Neural progenitor cell (in vitro differentiated cells): ENCODE measurements at regions not wholly inside any gene's neighbourhood (a gene's known extent, or its start where the extent isn't known, plus 50 kb on each side); places are given as distances from the start of the nearest gene placed in this dataset.

Source experiments
- EZH2 ChIP-seq: fragments of 200-600 bp; sonication (generic); IDR thresholded peaks from 2 replicates; pipeline ENCODE4 v1.6.1; 2017; ENCODE audit warnings: antibody characterized with exemption, mild to moderate bottlenecking, moderate library complexity
- TF ChIP-seq, protein P1 (sequence below): fragments of 200-600 bp; sonication (generic); IDR thresholded peaks from 2 replicates; pipeline ENCODE4 v1.5.1; 2017; ENCODE audit warnings: antibody characterized with exemption, mild to moderate bottlenecking

DNA sequence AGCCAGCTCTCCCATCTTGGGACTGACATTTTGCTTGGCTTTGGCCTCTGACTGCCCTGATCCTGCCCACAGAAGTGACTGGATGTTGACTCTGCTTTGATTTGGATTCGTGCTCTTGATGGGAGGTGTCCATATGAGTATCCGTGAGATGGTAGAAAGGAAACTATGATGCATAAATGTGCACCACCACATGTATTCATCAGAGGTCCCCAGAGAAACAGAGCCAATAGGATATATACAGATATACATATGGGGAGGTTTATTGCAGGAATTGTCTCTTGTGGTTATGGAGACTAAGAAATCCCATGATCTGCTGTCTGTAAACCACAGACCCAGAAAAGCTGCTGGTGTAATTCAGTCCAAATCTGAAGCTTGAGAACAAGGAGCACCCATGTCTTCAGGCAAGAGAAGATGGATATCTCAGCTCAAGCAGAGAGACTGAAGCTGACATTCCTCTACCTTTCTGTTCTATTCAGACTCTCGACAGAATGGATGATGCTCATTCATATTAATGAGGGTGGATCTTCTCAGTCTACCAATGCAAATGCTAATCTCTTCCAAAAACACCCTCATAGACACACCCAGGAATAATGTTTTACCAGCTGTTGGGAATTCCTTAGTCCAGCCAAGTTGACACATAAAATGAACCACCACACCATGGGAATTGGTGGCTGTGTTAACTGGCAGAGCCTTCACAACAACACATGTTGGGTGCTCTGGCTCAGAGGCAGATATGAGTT lies 390.7 kb downstream of the CCSER2 start:
- TF ChIP-seq, protein P1, sequence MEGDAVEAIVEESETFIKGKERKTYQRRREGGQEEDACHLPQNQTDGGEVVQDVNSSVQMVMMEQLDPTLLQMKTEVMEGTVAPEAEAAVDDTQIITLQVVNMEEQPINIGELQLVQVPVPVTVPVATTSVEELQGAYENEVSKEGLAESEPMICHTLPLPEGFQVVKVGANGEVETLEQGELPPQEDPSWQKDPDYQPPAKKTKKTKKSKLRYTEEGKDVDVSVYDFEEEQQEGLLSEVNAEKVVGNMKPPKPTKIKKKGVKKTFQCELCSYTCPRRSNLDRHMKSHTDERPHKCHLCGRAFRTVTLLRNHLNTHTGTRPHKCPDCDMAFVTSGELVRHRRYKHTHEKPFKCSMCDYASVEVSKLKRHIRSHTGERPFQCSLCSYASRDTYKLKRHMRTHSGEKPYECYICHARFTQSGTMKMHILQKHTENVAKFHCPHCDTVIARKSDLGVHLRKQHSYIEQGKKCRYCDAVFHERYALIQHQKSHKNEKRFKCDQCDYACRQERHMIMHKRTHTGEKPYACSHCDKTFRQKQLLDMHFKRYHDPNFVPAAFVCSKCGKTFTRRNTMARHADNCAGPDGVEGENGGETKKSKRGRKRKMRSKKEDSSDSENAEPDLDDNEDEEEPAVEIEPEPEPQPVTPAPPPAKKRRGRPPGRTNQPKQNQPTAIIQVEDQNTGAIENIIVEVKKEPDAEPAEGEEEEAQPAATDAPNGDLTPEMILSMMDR, result no peak
- no peak for TF ChIP-seq EZH2
